Omental fat pad (tissue), 3 donors: ENCODE measurements at regions not wholly inside any gene's neighbourhood (a gene's known extent, or its start where the extent isn't known, plus 50 kb on each side); places are given as distances from the start of the nearest gene placed in this dataset.

Experiments
- ATAC-seq: fragments of 150-250 bp; one replicate; pipeline ENCODE4 v1.9.1; 2016; ENCODE audit warnings: mild to moderate bottlenecking, moderate library complexity; ENCODE audit not compliant: low FRiP score
- DNase-seq: peaks from one replicate; pipeline ENCODE4 v3.0.0-alpha.2; 2019; ENCODE audit warnings: low spot score
- CTCF ChIP-seq, 3 donors: fragments of 450-650 bp; IDR thresholded peaks; one replicate each; pipeline ENCODE4 v1.5.1; 2016 to 2017; ENCODE audit warnings: antibody characterized with exemption in 3 of 3, mild to moderate bottlenecking in 3 of 3, moderate library complexity in 2 of 3

- no peak for TF ChIP-seq CTCF (IDR thresholded peaks at IDR 0.05)
- ATAC-seq: no peak
These were observed 475.8 kb downstream of the PREX1 start for GRCh38 chr20:48352042-48352441.

GRCh38 chr20:48350313-48350988, 477.3 kb downstream of the PREX1 start:
- DNase-seq: no peak
- ATAC-seq: no peak
- no peak for TF ChIP-seq CTCF (IDR thresholded peaks at IDR 0.05)

More at GRCh38 chr20:48352042-48352441, 475.8 kb downstream of the PREX1 start:
- DNase-seq: no peak

GRCh38 chr20:48349656-48350055, 478.1 kb downstream of the PREX1 start:
- DNase-seq (no peak), ATAC-seq (no peak)
- no peak for TF ChIP-seq CTCF (IDR thresholded peaks at IDR 0.05)

- no peak for ATAC-seq
- no peak for TF ChIP-seq CTCF (IDR thresholded peaks at IDR 0.05)
- no peak for DNase-seq
These were observed 479.8 kb downstream of the PREX1 start for GRCh38 chr20:48348022-48348421.

- ATAC-seq: no peak
- no peak for TF ChIP-seq CTCF (IDR thresholded peaks at IDR 0.05)
- no peak for DNase-seq
These were observed 484.8 kb downstream of the PREX1 start for GRCh38 chr20:48342822-48343513.

GRCh38 chr20:48340883-48341281, 486.9 kb downstream of the PREX1 start:
- ATAC-seq: no peak
- DNase-seq: no peak
- no peak for TF ChIP-seq CTCF (IDR thresholded peaks at IDR 0.05)
